Upper lobe of left lung (tissue), 4 donors: ENCODE measurements at regions not wholly inside any gene's neighbourhood (a gene's known extent, or its start where the extent isn't known, plus 50 kb on each side); places are given as distances from the start of the nearest gene placed in this dataset.

Experiments
- CTCF ChIP-seq, 6 experiments: fragments of 450-650 bp in 4 of 6; fragments of 200-600 bp in 2 of 6; sonication (generic) in 2 of 6; IDR thresholded peaks; one replicate each; pipeline ENCODE4 v1.5.1; 2016 to 2019; ENCODE audit warnings: antibody characterized with exemption in 6 of 6
- EP300 ChIP-seq, 4 donors: sonication (generic); formaldehyde crosslinking; IDR thresholded peaks; one replicate each; pipeline ENCODE4 v1.5.1; 2017; ENCODE audit warnings: antibody characterized with exemption in 4 of 4, control low read depth in 2 of 4
- POLR2A ChIP-seq, 4 donors: fragments of 450-650 bp; IDR thresholded peaks; one replicate each; pipeline ENCODE4 v1.5.1; 2016 to 2017; ENCODE audit warnings: antibody characterized with exemption in 4 of 4, mild to moderate bottlenecking in 2 of 4
- POLR2AphosphoS5 ChIP-seq, 2 donors: sonication (generic); formaldehyde crosslinking; IDR thresholded peaks; one replicate each; pipeline ENCODE4 v1.5.1; 2017; ENCODE audit warnings: antibody characterized with exemption in 2 of 2

- TF ChIP-seq POLR2AphosphoS5 (IDR thresholded peaks at IDR 0.05) (no peak), CTCF (IDR thresholded peaks at IDR 0.05) (no peak), POLR2A (IDR thresholded peaks at IDR 0.05) (no peak), EP300 (IDR thresholded peaks at IDR 0.05) (no peak)
These were observed 287.0 kb downstream of the KCNC2 start for GRCh38 chr12:74922642-74923041.
